Activated T-helper 1 cell treated with anti-CD3 and anti-CD28 coated beads, Interleukin-12 subunit alpha, Interleukin-12 subunit beta, Interleukin-2, Interleukin-4 antibody, amounts not matched to agents 30 ng/mL and 10 ng/mL and 1 ng/mL, durations not matched to agents 14 hours and 24 hours and 36 hours (primary cell): ENCODE measurements at regions not wholly inside any gene's neighbourhood (a gene's known extent, or its start where the extent isn't known, plus 50 kb on each side); places are given as distances from the start of the nearest gene placed in this dataset.
"Not testable (repeated sequence)": the region's sequence is repeated elsewhere in the genome, so short reads cannot be mapped to it uniquely, and the experiment has no call there.

Experiments used
- DNase-seq: peaks from one replicate; pipeline ENCODE4 v3.0.0; 2021; ENCODE audit warnings: low spot score
- H3K27ac Mint-ChIP-seq: one replicate; pipeline ENCODE4 v1.8.0; 2021; ENCODE audit warnings: mild to moderate bottlenecking, mixed read lengths
- H3K27me3 Mint-ChIP-seq: one replicate; pipeline ENCODE4 v1.8.0; 2022; ENCODE audit warnings: mild to moderate bottlenecking, moderate library complexity, mixed read lengths; ENCODE audit not compliant: insufficient read depth
- H3K36me3 Mint-ChIP-seq: one replicate; pipeline ENCODE4 v1.8.0; 2021; ENCODE audit warnings: low read depth, mixed read lengths
- H3K4me1 Mint-ChIP-seq: one replicate; pipeline ENCODE4 v1.8.0; 2021; ENCODE audit warnings: low read depth, mixed read lengths
- H3K4me3 Mint-ChIP-seq: one replicate; pipeline ENCODE4 v1.8.0; 2021; ENCODE audit warnings: mild to moderate bottlenecking, moderate library complexity, mixed read lengths
- H3K9me3 Mint-ChIP-seq: one replicate; pipeline ENCODE4 v1.8.0; 2021; ENCODE audit warnings: mixed read lengths
- intact Hi-C: fragments of 100-400 bp; cut with micrococcal nuclease; formaldehyde crosslinking; loops from one replicate; pipeline ENCODE4 v1.15.1; 2024

GRCh38 chr12:25348593-25348895 lies 97.8 kb upstream of the KRAS start:
- peaks cover 3% of the 10 kb centered on the region for H3K36me3 Mint-ChIP-seq

GRCh38 chr12:25347716-25348592 lies 97.2 kb upstream of the KRAS start:
- Mint-ChIP-seq H3K9me3 (no peaks in the 10 kb centered on the region), H3K27ac (no peak overlapping the region), H3K27me3 (peaks cover 15% of the 10 kb centered on the region), H3K36me3 (peaks cover 3% of the 10 kb centered on the region), H3K4me3 (no peak overlapping the region), H3K4me1 (peaks cover 9% of the 10 kb centered on the region)
- intact Hi-C loops: no loop called here
- DNase-seq: no peak

More at GRCh38 chr12:25348593-25348895, 97.8 kb upstream of the KRAS start:
- intact Hi-C loops: no loop called here
- H3K4me1 Mint-ChIP-seq: peaks cover 9% of the 10 kb centered on the region
- no peak overlapping the region for H3K4me3 Mint-ChIP-seq
- H3K27me3 Mint-ChIP-seq: peaks cover 16% of the 10 kb centered on the region
- H3K27ac Mint-ChIP-seq: no peak overlapping the region
- no peaks in the 10 kb centered on the region for H3K9me3 Mint-ChIP-seq
- no peak for DNase-seq

GRCh38 chr12:25341877-25342276 lies 91.1 kb upstream of the KRAS start:
- H3K27me3 Mint-ChIP-seq, H3K36me3 Mint-ChIP-seq, DNase-seq, H3K4me3 Mint-ChIP-seq, intact Hi-C loops, H3K4me1 Mint-ChIP-seq, H3K27ac Mint-ChIP-seq: not testable (repeated sequence)
- peaks cover 12% of the 10 kb centered on the region for H3K9me3 Mint-ChIP-seq

- H3K27ac Mint-ChIP-seq: no peak overlapping the region
- H3K36me3 Mint-ChIP-seq: no peaks in the 10 kb centered on the region
- intact Hi-C loops: no loop called here
- peaks cover 9% of the 10 kb centered on the region for H3K27me3 Mint-ChIP-seq
- H3K4me3 Mint-ChIP-seq: no peak overlapping the region
- peaks cover 12% of the 10 kb centered on the region for H3K9me3 Mint-ChIP-seq
- peaks cover 7% of the 10 kb centered on the region for H3K4me1 Mint-ChIP-seq
- DNase-seq: no peak
Observed at GRCh38 chr12:25337916-25338315, 87.2 kb upstream of the KRAS start.

- H3K9me3 Mint-ChIP-seq: no peaks in the 10 kb centered on the region
- peaks cover 15% of the 10 kb centered on the region for H3K27me3 Mint-ChIP-seq
- intact Hi-C loops: loop anchor here (2.0 to 5.0 kb wide), 2 partner anchors 45 to 280 kb away; a partner anchor contains a TSS
- H3K27ac Mint-ChIP-seq: no peak overlapping the region
- no peak for DNase-seq
- peaks cover 14% of the 10 kb centered on the region for H3K4me1 Mint-ChIP-seq
- no peaks in the 10 kb centered on the region for H3K36me3 Mint-ChIP-seq
- H3K4me3 Mint-ChIP-seq: no peak overlapping the region
Observed at GRCh38 chr12:25332143-25332542, 81.4 kb upstream of the KRAS start.

GRCh38 chr12:25328072-25328712 lies 77.5 kb upstream of the KRAS start:
- Mint-ChIP-seq H3K27me3 (peaks cover 11% of the 10 kb centered on the region), H3K36me3 (no peaks in the 10 kb centered on the region), H3K9me3 (no peaks in the 10 kb centered on the region), H3K4me3 (no peak overlapping the region), H3K4me1 (peaks cover 18% of the 10 kb centered on the region), H3K27ac (no peak overlapping the region)
- no peak for DNase-seq
- intact Hi-C loops: no loop called here

- Mint-ChIP-seq H3K4me3 (no peak overlapping the region), H3K9me3 (no peaks in the 10 kb centered on the region)
- intact Hi-C loops: no loop called here
Observed at GRCh38 chr12:25327321-25327720, 76.6 kb upstream of the KRAS start.

GRCh38 chr12:25326326-25326725 lies 75.6 kb upstream of the KRAS start:
- Mint-ChIP-seq H3K4me1 (peaks cover 30% of the 10 kb centered on the region), H3K27me3 (peaks cover 11% of the 10 kb centered on the region), H3K4me3 (no peak overlapping the region), H3K36me3 (no peaks in the 10 kb centered on the region), H3K9me3 (no peaks in the 10 kb centered on the region), H3K27ac (no peak overlapping the region)
- intact Hi-C loops: no loop called here
- no peak for DNase-seq

More at GRCh38 chr12:25327321-25327720, 76.6 kb upstream of the KRAS start:
- Mint-ChIP-seq H3K27ac (no peak overlapping the region), H3K36me3 (no peaks in the 10 kb centered on the region), H3K27me3 (peaks cover 11% of the 10 kb centered on the region), H3K4me1 (peaks cover 23% of the 10 kb centered on the region)
- DNase-seq: no peak

GRCh38 chr12:25324861-25325260 lies 74.1 kb upstream of the KRAS start:
- Mint-ChIP-seq H3K27ac (no peak overlapping the region), H3K9me3 (no peaks in the 10 kb centered on the region), H3K27me3 (peaks cover 6% of the 10 kb centered on the region), H3K4me1 (peaks cover 44% of the 10 kb centered on the region), H3K36me3 (no peaks in the 10 kb centered on the region), H3K4me3 (no peak overlapping the region)
- no peak for DNase-seq
- intact Hi-C loops: loop anchor here (5.0 kb wide), 1 partner anchor 48 kb away; no protein-coding TSS in a partner anchor

- Mint-ChIP-seq H3K4me1 (peaks cover 50% of the 10 kb centered on the region), H3K4me3 (peak overlapping the region; percentile 58), H3K27me3 (peaks cover 2% of the 10 kb centered on the region), H3K27ac (peak overlapping the region; percentile 47), H3K9me3 (no peaks in the 10 kb centered on the region), H3K36me3 (no peaks in the 10 kb centered on the region)
- no peak for DNase-seq
- intact Hi-C loops: loop anchor here (2.0 to 5.0 kb wide), 2 partner anchors 46 to 129 kb away; partner anchors contain the start of genes DNAI7 and ETFRF1
Observed at GRCh38 chr12:25323581-25323982, 72.9 kb upstream of the KRAS start.

- Mint-ChIP-seq H3K27me3 (peaks cover 2% of the 10 kb centered on the region), H3K4me3 (peak overlapping the region; percentile 71), H3K9me3 (no peaks in the 10 kb centered on the region), H3K27ac (peak overlapping the region; percentile 78), H3K36me3 (no peaks in the 10 kb centered on the region), H3K4me1 (peaks cover 50% of the 10 kb centered on the region)
- no peak for DNase-seq
- intact Hi-C loops: loop anchor here (2.0 to 5.0 kb wide), 2 partner anchors 46 to 128 kb away; partner anchors contain the start of genes DNAI7 and ETFRF1
Observed at GRCh38 chr12:25322918-25323531, 72.3 kb upstream of the KRAS start.

GRCh38 chr12:25322351-25322750 lies 71.6 kb upstream of the KRAS start:
- no peaks in the 10 kb centered on the region for H3K9me3 Mint-ChIP-seq
- H3K27me3 Mint-ChIP-seq: peaks cover 6% of the 10 kb centered on the region
- H3K4me3 Mint-ChIP-seq: peak overlapping the region; percentile 71
- intact Hi-C loops: loop anchor here (2.0 to 5.0 kb wide), 2 partner anchors 45 to 128 kb away; partner anchors contain the start of genes DNAI7 and ETFRF1
- no peaks in the 10 kb centered on the region for H3K36me3 Mint-ChIP-seq
- DNase-seq: no peak
- peaks cover 50% of the 10 kb centered on the region for H3K4me1 Mint-ChIP-seq
- H3K27ac Mint-ChIP-seq: peak overlapping the region; percentile 78

- Mint-ChIP-seq H3K4me1 (peaks cover 50% of the 10 kb centered on the region), H3K27ac (no peak overlapping the region), H3K9me3 (no peaks in the 10 kb centered on the region), H3K4me3 (no peak overlapping the region), H3K27me3 (peaks cover 6% of the 10 kb centered on the region), H3K36me3 (no peaks in the 10 kb centered on the region)
- intact Hi-C loops: loop anchor here (2.0 to 5.0 kb wide), 4 partner anchors 44 to 483 kb away; partner anchors contain the start of genes DNAI7 and ETFRF1
- no peak for DNase-seq
Observed at GRCh38 chr12:25321772-25322171, 71.0 kb upstream of the KRAS start.
